ENCODE measurements at regions not wholly inside any gene's neighbourhood (a gene's known extent, or its start where the extent isn't known, plus 50 kb on each side); places are given as distances from the start of the nearest gene placed in this dataset.

GRCh38 chr19:28445826-28446225, 767.1 kb downstream of the UQCRFS1 start:
- no peak for DNase-seq
- WGBS, 5 donors, result 78 to 88% (median 85%) methylated on average over 11 of the region's 11 CpGs
- Histone ChIP-seq H3K36me3 (no peaks in the 10 kb centered on the region), H3K27ac (no peak overlapping the region), H3K27me3 (replicated peaks in 1 of 7) (no peaks in the 10 kb centered on the region), H3K4me1 (peaks cover 0 to 7% (median 0%) of the 10 kb centered on the region in 6 donors), H3K9me3 (peaks cover 0 to 9% (median 0%) of the 10 kb centered on the region in 8 donors), H3K4me3 (no peak overlapping the region)
- TF ChIP-seq POLR2AphosphoS5 (IDR thresholded peaks at IDR 0.05), result no peak
- TF ChIP-seq POLR2A (IDR thresholded peaks at IDR 0.05), result no peak
- TF ChIP-seq CTCF (IDR thresholded peaks at IDR 0.05 in 8 of 11, conservative IDR thresholded peaks at IDR 0.05 in 3 of 11), result no peak
- intact Hi-C loops (cut with DNase I; ENCODE audit: low total_unique reads), result no loop called here

- no peak overlapping the region for H3K27ac ChIP-seq
- H3K4me1 ChIP-seq, result peaks cover 0 to 7% (median 0%) of the 10 kb centered on the region in 6 donors
- intact Hi-C loops (cut with DNase I; ENCODE audit: low total_unique reads), result no loop called here
- H3K36me3 ChIP-seq, result no peaks in the 10 kb centered on the region
- DNase-seq, result no peak
- H3K27me3 ChIP-seq (replicated peaks in 1 of 7), result no peaks in the 10 kb centered on the region
- no peak for TF ChIP-seq CTCF (IDR thresholded peaks at IDR 0.05 in 8 of 11, conservative IDR thresholded peaks at IDR 0.05 in 3 of 11)
- no peak for TF ChIP-seq POLR2AphosphoS5 (IDR thresholded peaks at IDR 0.05)
- TF ChIP-seq POLR2A (IDR thresholded peaks at IDR 0.05), result no peak
- WGBS, 5 donors, result 72 to 93% (median 89%) methylated on average over 4 of the region's 4 CpGs
- H3K9me3 ChIP-seq, result peaks cover 0 to 9% (median 0%) of the 10 kb centered on the region in 8 donors
- no peak overlapping the region for H3K4me3 ChIP-seq
Observed at GRCh38 chr19:28444362-28444761, 768.6 kb downstream of the UQCRFS1 start.

GRCh38 chr19:28443361-28443760, 769.6 kb downstream of the UQCRFS1 start:
- no peak for DNase-seq
- Histone ChIP-seq H3K27ac (no peak overlapping the region), H3K36me3 (no peaks in the 10 kb centered on the region), H3K27me3 (replicated peaks in 1 of 7) (no peaks in the 10 kb centered on the region), H3K9me3 (peaks cover 0 to 9% (median 0%) of the 10 kb centered on the region in 8 donors), H3K4me3 (no peak overlapping the region), H3K4me1 (peaks cover 0 to 7% (median 0%) of the 10 kb centered on the region in 6 donors)
- TF ChIP-seq POLR2A (IDR thresholded peaks at IDR 0.05), result no peak
- TF ChIP-seq CTCF (IDR thresholded peaks at IDR 0.05 in 8 of 11, conservative IDR thresholded peaks at IDR 0.05 in 3 of 11), result no peak
- no peak for TF ChIP-seq POLR2AphosphoS5 (IDR thresholded peaks at IDR 0.05)
- WGBS, 5 donors, result 84 to 87% (median 85%) methylated on average over 9 of the region's 9 CpGs
- intact Hi-C loops (cut with DNase I; ENCODE audit: low total_unique reads), result no loop called here

- WGBS, 5 donors, result 77 to 86% (median 81%) methylated on average over 11 of the region's 11 CpGs
- Histone ChIP-seq H3K27ac (no peak overlapping the region), H3K36me3 (no peaks in the 10 kb centered on the region), H3K4me1 (peaks cover 0 to 17% (median 9%) of the 10 kb centered on the region in 6 donors), H3K27me3 (replicated peaks in 1 of 7) (no peaks in the 10 kb centered on the region), H3K4me3 (no peak overlapping the region), H3K9me3 (peaks cover 0 to 30% (median 0%) of the 10 kb centered on the region in 8 donors)
- no peak for DNase-seq
- intact Hi-C loops (cut with DNase I; ENCODE audit: low total_unique reads), result no loop called here
- TF ChIP-seq CTCF (IDR thresholded peaks at IDR 0.05 in 8 of 11, conservative IDR thresholded peaks at IDR 0.05 in 3 of 11) (no peak), POLR2AphosphoS5 (IDR thresholded peaks at IDR 0.05) (no peak), POLR2A (IDR thresholded peaks at IDR 0.05) (no peak)
Observed at GRCh38 chr19:28437390-28438346, 775.3 kb downstream of the UQCRFS1 start.

Data from spleen (tissue), 11 donors.